GM18511 (cell line): ENCODE measurements at regions not wholly inside any gene's neighbourhood (a gene's known extent, or its start where the extent isn't known, plus 50 kb on each side); places are given as distances from the start of the nearest gene placed in this dataset.

Experiments used
- ATAC-seq: cut with Tn5 transposase; IDR thresholded peaks from one replicate; pipeline ENCODE4 v1.9.1; 2021; ENCODE audit warnings: mild to moderate bottlenecking, moderate library complexity; ENCODE audit not compliant: unreplicated experiment

- no peak for ATAC-seq
Observed at GRCh38 chr9:27864644-27865438, 291.6 kb upstream of the C9orf72 start.

- ATAC-seq: no peak
Observed at GRCh38 chr9:27866741-27867140, 293.5 kb upstream of the C9orf72 start.

DNA sequence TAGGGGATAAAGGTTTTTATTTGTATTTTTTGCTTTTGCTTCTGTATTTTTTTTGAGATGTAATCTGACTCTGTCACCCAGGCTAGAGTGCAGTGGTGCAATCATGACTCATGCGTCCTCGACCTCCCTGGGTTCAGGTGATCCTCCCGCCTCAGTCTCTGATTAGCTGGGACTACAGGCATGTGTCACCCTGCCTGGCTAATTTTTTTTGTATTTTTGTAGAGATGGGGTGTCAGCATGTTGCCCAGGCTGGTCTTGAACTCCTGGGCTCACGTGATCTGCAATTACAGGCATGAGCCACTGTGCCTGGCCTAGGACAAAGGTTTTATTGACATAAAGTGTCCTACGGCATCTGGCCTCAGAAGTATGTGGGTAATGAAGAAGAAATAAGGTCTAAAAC lies 297.1 kb upstream of the C9orf72 start:
- no peak for ATAC-seq

GRCh38 chr9:27880156-27880555 lies 306.9 kb upstream of the C9orf72 start:
- ATAC-seq: no peak

- no peak for ATAC-seq
Observed at GRCh38 chr9:27880635-27881034, 307.4 kb upstream of the C9orf72 start.

- peak; percentile 98 for ATAC-seq
Observed at GRCh38 chr9:27888661-27889295, 315.5 kb upstream of the C9orf72 start.

DNA sequence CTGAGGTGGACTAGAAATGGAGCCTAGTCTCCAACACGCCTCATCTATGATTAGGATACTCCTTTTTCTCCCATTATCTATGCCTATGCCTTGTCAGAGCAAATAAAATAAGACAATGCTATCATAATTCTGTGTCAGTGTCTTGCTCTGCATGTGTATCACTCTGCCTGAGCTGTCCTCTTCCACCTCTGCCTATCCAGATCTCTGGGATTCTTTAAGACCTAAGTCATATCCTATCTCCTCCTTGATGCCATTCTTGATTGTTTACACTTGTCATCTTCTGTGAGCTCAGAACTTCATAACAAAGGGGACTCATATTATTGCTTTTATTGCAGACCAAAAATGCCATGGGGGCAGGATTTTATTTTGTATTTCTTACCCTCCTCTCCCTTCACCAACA lies 351.2 kb upstream of the C9orf72 start:
- ATAC-seq: no peak

DNA sequence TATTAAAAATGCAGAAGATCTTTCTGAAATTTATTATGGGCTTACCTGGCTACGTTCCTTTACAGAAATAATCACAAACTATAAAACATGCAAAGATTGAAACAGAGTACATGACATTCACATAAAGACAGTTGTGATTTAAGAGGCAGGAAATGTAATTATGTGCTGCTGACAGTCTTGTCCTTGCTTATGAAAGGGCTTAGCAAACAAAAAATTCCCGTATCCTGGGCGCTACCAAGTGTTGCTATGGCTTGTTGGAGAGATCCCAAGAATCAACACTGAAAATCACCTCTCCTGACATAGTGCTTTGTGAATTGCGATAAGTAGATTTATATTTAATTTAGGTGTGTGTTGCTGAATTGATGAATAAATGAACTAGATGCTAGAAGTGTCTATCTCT lies 352.5 kb upstream of the C9orf72 start:
- no peak for ATAC-seq

DNA sequence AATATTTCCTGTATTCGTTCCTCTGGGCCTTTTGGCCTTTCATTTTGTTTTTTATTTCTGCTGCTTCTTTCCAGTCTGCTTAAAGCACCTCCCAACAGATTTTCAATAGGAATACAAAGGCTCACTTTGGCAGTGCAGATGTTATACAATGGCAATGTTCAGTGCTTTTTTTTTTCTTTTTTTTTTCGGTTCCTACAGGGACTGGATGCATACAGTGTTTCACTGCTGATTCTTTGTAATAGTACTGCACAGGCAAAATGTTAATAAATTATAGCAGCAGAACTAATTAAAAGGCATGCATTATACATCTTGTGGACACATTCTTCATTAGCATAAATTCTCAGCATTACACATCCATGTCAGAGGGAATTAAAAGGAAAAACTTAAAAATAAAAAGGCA lies 356.6 kb upstream of the C9orf72 start:
- no peak for ATAC-seq

GRCh38 chr9:27933210-27934025 lies 360.1 kb upstream of the C9orf72 start:
- no peak for ATAC-seq

DNA sequence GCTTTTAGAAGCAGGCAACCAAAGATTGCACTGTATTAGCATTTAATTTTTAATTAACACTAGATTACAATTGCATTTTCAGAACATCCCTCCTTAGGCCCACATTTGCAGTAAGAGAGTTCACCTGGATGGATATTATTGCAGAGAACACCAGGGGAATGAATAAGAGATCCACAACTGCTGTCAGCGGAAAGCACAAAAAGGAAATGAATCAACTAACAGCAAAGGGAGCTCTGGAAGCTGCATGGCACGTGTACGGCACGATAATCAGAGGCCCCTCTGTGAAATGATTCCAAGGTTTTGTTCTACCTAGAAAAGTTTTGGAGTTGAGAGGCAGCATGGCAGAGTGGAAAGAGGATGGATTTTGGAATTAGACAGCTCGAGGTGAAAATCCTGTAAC lies 361.2 kb upstream of the C9orf72 start:
- ATAC-seq: no peak

DNA sequence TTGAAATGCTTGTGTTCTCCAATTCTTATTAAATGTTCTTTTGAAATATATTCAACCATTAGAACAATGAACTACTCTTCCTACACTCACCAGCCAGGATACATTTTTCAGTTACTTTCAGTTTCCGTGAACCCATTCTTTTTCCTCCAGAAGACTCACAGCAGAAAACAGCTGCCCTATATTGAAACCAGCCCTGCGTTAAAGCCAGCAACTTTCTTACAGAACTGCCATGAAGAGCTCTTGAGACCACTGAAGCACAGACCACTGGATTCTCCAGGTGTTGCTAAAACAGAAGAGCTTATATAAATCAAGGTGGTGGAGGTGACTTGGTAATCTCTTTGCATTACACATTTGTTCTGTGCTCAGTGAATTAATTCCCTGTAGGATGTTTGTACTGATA lies 365.9 kb upstream of the C9orf72 start:
- ATAC-seq: no peak

DNA sequence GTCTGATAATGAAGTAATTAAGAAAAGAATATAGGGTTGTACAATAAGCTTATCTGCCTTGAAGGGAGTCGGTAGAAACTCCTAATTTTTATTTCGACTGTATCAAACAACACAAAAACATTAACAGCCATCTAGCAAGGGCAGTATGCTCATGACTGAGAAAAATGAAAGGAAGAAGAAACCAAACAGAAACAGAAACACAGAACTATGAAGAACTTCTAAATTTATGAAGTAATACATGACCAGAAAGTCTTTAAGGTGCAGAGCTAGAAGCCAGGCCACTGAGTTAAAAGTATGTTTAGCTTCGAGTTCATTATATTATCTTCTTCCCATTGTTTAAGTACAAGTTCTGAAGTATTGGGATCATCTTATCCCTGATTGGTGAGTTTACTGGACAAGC lies 367.3 kb upstream of the C9orf72 start:
- no peak for ATAC-seq

DNA sequence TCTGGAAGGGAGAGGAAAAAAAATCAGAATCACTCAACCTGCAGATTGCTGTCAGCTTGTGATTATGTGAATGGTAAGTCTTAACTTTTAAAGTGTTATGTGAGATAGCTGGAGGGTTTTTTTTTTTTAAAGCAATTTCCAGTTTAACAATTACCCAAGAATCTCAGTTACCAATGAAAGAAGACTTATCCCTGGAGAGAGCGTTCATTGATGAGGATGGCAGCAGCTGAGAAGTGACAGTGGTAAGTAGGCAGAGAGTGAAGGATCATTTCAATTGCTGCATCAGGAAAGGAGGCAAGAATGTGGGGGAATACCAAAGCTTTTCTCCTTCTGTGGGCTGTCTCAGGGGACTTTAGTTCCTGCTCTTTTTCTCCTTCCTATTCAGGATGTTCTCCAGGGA lies 370.2 kb upstream of the C9orf72 start:
- ATAC-seq: no peak

GRCh38 chr9:27945386-27945785 lies 372.1 kb upstream of the C9orf72 start:
- no peak for ATAC-seq

DNA sequence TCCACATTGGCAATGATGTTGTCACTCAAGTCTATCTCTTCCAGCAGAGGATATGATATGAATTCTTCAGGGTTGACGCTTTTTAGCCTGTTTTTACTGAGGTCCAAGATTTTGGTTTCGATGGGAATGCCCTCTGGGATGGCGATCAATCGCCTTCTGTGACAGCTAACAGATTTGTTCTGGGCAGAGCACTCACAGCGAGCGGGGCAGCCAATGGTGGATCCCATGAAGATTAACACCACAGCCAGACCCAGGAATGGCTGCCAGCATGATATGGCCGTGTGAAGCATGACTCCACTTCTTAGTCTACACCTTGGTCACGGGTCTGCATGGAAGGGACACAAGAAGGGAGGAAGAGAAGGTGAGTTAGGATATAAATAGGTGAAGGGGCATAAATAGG lies 377.1 kb upstream of the C9orf72 start:
- no peak for ATAC-seq

DNA sequence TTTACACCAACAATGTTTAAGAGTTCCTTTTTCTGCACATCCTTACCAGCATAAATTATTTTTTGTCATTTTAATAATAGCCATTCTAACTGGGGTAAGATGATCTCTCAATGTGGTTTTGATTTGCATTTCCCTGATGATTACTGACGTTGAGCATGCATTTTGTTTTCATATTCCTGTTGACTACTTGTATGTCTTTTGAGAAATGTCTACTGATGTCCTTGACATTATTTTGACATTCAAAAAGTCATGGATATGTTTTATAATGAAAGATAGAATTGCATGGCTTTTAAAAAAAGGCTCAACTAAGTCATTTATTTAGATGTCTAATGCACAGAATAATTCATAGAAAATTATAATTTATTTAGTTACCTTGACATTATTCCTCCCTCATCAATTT lies 381.6 kb upstream of the C9orf72 start:
- no peak for ATAC-seq

DNA sequence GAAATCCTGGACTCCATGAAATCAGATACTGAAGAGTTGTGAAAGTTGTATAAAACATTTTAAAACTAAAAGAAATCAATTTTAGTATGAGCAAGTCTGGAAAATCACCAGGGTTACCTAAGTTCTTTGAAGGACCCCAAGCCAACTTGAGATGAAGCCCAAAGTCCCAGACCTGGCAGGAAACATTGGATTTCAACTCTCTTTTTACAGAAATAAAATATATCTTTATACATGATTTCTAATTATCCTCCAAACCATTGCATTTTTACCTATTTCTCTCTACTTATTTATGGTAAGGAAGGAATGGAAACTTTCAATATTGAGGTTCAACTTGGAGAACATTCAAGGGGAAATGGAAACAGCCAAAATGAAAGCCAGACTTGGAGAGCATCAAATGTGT lies 390.6 kb upstream of the C9orf72 start:
- ATAC-seq: no peak

DNA sequence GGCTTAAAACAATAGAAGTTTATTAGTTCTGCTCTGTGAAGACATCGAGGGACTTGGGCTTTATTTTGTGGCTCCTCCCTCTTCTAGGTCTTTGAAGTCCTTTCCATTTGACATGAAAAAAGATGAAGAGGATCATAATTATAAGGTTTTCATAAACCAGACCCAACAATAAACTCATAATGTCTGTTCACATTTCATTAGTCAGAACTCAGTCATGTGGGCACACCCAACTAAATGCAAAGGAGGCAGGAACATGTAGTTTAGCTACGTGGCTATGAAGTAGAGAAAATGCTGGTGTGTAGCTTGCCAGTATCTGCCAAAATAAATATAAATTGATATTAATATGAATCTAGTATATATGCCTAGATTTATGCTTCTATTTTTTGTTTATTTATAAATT lies 393.9 kb upstream of the C9orf72 start:
- ATAC-seq: no peak

- ATAC-seq: no peak
Observed at GRCh38 chr9:27977931-27978330, 404.6 kb upstream of the C9orf72 start.

GRCh38 chr9:27985714-27986113 lies 412.4 kb upstream of the C9orf72 start:
- ATAC-seq: no peak

- peak; percentile 91 for ATAC-seq
Observed at GRCh38 chr9:27990524-27990923, 417.2 kb upstream of the C9orf72 start.
